PC-9 (cell line): ENCODE measurements at regions not wholly inside any gene's neighbourhood (a gene's known extent, or its start where the extent isn't known, plus 50 kb on each side); places are given as distances from the start of the nearest gene placed in this dataset.

Source experiments
- BruUV-seq: library from RNA; stranded (reverse); fragments of 400-500 nt; replicated peaks from 2 replicates; lab custom pipeline; 2021; lab: Mats Ljungman, UMichigan
- CTCF ChIA-PET: fragments of 300-600 bp; sonication (Branson Sonifier 250); formaldehyde crosslinking; loops from one replicate; lab custom pipeline; 2022; ENCODE audit warnings: antibody characterized with exemption; lab: Charles Lee
- POLR2A ChIA-PET: fragments of 300-600 bp; sonication (Branson Sonifier 250); formaldehyde crosslinking; loops from one replicate; lab custom pipeline; 2022; ENCODE audit warnings: antibody characterized with exemption; ENCODE audit not compliant: unreplicated experiment; lab: Charles Lee
- DNase-seq, 2 experiments: peaks; one replicate each; pipeline versions ENCODE4 v3.0.0 to v3.0.0-alpha.2; 2015 to 2022; ENCODE audit warnings: mixed read lengths in 1 of 2
- H2AFZ ChIP-seq: fragments of 200-600 bp; sonication (generic); 2 replicates; pipeline ENCODE4 v1.8.1; 2017; ENCODE audit warnings: antibody characterized with exemption
- H3F3A ChIP-seq: fragments of 200-600 bp; sonication (generic); 2 replicates; pipeline ENCODE4 v1.8.1; 2017; ENCODE audit warnings: antibody characterized with exemption, mild to moderate bottlenecking, low read depth; ENCODE audit not compliant: insufficient read depth
- H3K27ac ChIP-seq: fragments of 200-600 bp; sonication (generic); 2 replicates; pipeline ENCODE4 v1.6.1; 2016; ENCODE audit warnings: mixed run types
- H3K27me3 ChIP-seq: fragments of 200-600 bp; sonication (generic); 2 replicates; pipeline ENCODE4 v1.6.1; 2016; ENCODE audit warnings: low read depth, mixed run types; ENCODE audit not compliant: insufficient read depth
- H3K36me3 ChIP-seq: fragments of 200-600 bp; sonication (generic); 2 replicates; pipeline ENCODE4 v1.6.1; 2016; ENCODE audit warnings: low read depth, mixed run types
- H3K4me1 ChIP-seq: fragments of 200-600 bp; sonication (generic); replicated peaks from 2 replicates; pipeline ENCODE4 v1.6.1; 2016; ENCODE audit warnings: mixed run types; ENCODE audit not compliant: insufficient read depth
- H3K4me2 ChIP-seq: fragments of 200-600 bp; sonication (generic); 2 replicates; pipeline ENCODE4 v1.6.1; 2017; ENCODE audit warnings: mixed run types
- H3K4me3 ChIP-seq: fragments of 200-600 bp; sonication (generic); 2 replicates; pipeline ENCODE4 v1.6.1; 2016; ENCODE audit warnings: mixed run types
- H3K79me2 ChIP-seq: fragments of 200-600 bp; sonication (generic); 2 replicates; pipeline ENCODE4 v1.6.1; 2017; ENCODE audit warnings: low read depth, mixed run types
- H3K9me2 ChIP-seq: fragments of 200-600 bp; sonication (generic); 2 replicates; pipeline ENCODE4 v1.8.1; 2017; ENCODE audit warnings: mild to moderate bottlenecking; ENCODE audit not compliant: insufficient read depth
- H3K9me3 ChIP-seq: fragments of 200-600 bp; sonication (generic); 2 replicates; pipeline ENCODE4 v1.8.1; 2016; ENCODE audit warnings: low read depth; ENCODE audit not compliant: insufficient read depth
- H4K20me1 ChIP-seq: fragments of 200-600 bp; sonication (generic); 2 replicates; pipeline ENCODE4 v1.8.1; 2017; ENCODE audit not compliant: insufficient read depth
- EZH2 ChIP-seq: fragments of 200-600 bp; sonication (generic); IDR thresholded peaks from 2 replicates; pipeline ENCODE4 v1.8.0; 2017; ENCODE audit warnings: antibody characterized with exemption, low read depth
- intact Hi-C: fragments of 100-400 bp; cut with micrococcal nuclease; formaldehyde crosslinking; loops from one replicate; pipeline ENCODE4 v1.10.0; 2022; ENCODE audit not compliant: unreplicated experiment
- TF ChIP-seq, protein P1 (sequence below): fragments of 200-600 bp; sonication (generic); conservative IDR thresholded peaks from 2 replicates; pipeline ENCODE4 v1.6.1; 2017; ENCODE audit warnings: mixed run types, antibody characterized with exemption, mild to moderate bottlenecking, moderate library complexity

DNA sequence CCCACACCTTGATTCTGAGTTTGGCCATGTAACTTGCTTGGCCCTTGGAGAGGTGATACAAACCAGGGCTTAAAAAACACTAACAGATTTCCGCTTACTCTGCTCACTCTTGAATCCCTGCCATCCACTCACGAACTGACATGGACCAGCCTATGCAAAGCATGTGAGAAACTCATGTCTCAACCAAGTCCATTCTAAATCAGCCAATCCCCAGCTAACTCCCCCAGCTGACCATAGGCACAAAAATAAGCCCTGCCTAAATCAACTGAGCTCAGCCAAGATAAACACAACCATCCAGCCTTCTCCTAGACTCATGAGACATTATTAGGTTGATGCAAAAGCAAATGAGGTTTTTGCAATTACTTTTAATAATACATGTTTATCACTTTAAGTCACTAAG lies 353.9 kb upstream of the TBX3 start:
- Histone ChIP-seq H3K9me2 (no peaks in the 10 kb centered on the region), H3K9me3 (0 out of 2 replicates have a peak, but pooled peaks cover 3% of the 10 kb centered on the region), H4K20me1 (no peaks in the 10 kb centered on the region), H2AFZ (no peak overlapping the region), H3K4me3 (no peak overlapping the region), H3F3A (no peaks in the 10 kb centered on the region), H3K4me2 (no peak overlapping the region), H3K27me3 (peaks cover 16% of the 10 kb centered on the region; the same call in 1 of the 2 replicates), H3K79me2 (no peaks in the 10 kb centered on the region), H3K36me3 (no peaks in the 10 kb centered on the region), H3K27ac (no peak overlapping the region), H3K4me1 (no peaks in the 10 kb centered on the region)
- CTCF ChIA-PET, result no interaction called here
- intact Hi-C loops, result no loop called here
- TF ChIP-seq, protein P1, sequence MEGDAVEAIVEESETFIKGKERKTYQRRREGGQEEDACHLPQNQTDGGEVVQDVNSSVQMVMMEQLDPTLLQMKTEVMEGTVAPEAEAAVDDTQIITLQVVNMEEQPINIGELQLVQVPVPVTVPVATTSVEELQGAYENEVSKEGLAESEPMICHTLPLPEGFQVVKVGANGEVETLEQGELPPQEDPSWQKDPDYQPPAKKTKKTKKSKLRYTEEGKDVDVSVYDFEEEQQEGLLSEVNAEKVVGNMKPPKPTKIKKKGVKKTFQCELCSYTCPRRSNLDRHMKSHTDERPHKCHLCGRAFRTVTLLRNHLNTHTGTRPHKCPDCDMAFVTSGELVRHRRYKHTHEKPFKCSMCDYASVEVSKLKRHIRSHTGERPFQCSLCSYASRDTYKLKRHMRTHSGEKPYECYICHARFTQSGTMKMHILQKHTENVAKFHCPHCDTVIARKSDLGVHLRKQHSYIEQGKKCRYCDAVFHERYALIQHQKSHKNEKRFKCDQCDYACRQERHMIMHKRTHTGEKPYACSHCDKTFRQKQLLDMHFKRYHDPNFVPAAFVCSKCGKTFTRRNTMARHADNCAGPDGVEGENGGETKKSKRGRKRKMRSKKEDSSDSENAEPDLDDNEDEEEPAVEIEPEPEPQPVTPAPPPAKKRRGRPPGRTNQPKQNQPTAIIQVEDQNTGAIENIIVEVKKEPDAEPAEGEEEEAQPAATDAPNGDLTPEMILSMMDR, result no peak
- TF ChIP-seq EZH2, result no peak
- no TSS peak for BruUV-seq
- POLR2A ChIA-PET, result no interaction called here
- DNase-seq, result no peak

DNA sequence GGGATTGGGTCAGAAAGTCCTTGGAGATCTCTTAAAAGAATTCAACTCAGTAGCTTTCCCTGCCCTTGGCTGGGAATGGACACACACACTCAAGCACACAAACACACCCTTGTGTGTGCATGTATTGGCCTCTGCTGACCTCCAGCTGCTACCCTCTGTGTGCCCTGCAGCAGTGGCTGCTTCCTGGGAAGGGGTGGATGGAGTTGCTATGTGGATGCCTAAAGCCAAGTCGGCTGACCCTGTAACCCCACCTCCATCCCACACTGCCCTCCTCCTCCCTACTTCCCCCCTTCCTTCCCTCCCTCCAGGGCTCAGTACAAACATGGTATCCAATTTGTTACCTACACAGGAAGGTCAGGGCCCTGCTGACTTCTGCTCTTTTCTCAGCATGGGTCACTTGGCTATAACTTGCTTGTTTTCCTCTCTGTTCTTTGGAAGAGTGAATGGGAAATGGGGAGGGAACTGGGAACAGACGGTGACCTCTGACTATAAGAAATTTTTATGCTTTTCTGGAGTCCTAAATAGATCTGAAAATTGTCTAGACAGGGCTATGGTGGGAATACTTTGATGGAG lies 351.6 kb upstream of the TBX3 start:
- Histone ChIP-seq H3K4me3 (no peak overlapping the region), H3K27ac (no peak overlapping the region), H3K4me1 (no peaks in the 10 kb centered on the region), H2AFZ (no peak overlapping the region), H3K9me3 (0 out of 2 replicates have a peak, but pooled peaks cover 3% of the 10 kb centered on the region), H3K79me2 (no peaks in the 10 kb centered on the region), H3K27me3 (peaks cover 12% of the 10 kb centered on the region; the same call in 1 of the 2 replicates), H3K4me2 (no peak overlapping the region), H3K9me2 (no peaks in the 10 kb centered on the region), H4K20me1 (no peaks in the 10 kb centered on the region), H3K36me3 (no peaks in the 10 kb centered on the region), H3F3A (no peaks in the 10 kb centered on the region)
- TF ChIP-seq EZH2, result no peak
- intact Hi-C loops, result no loop called here
- POLR2A ChIA-PET, result no interaction called here
- CTCF ChIA-PET, result no interaction called here
- DNase-seq, result no peak
- no TSS peak for BruUV-seq

DNA sequence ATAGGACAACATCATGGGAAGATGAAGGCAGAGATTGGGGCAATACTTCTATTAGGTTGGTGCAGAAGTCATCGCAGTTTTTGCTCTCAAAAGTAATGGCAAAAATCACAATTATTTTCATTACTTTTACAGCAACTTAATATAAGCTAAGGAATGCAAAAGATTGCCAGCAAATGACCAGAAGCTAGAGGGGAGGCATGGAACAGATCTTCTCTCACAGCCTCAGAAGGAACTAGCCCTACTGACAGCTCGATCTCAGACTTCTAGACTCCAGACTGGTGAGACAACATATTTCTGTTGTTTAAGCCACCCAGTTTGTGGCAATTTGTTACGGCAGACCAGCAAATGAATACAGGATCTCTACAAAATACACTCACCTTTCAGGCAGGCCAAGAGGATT lies 348.5 kb upstream of the TBX3 start:
- Histone ChIP-seq H3K36me3 (no peaks in the 10 kb centered on the region), H3K4me3 (no peak overlapping the region), H4K20me1 (no peaks in the 10 kb centered on the region), H3K9me3 (0 out of 2 replicates have a peak, but pooled peaks cover 3% of the 10 kb centered on the region), H3F3A (no peaks in the 10 kb centered on the region), H3K4me2 (no peak overlapping the region), H3K27ac (no peak overlapping the region), H3K79me2 (no peaks in the 10 kb centered on the region), H2AFZ (no peak overlapping the region), H3K4me1 (no peaks in the 10 kb centered on the region), H3K27me3 (0 out of 2 replicates have a peak, but pooled peaks cover 10% of the 10 kb centered on the region), H3K9me2 (no peaks in the 10 kb centered on the region)
- ChIA-PET POLR2A (no interaction called here), CTCF (no interaction called here)
- no TSS peak for BruUV-seq
- TF ChIP-seq EZH2, result no peak
- intact Hi-C loops, result no loop called here
- DNase-seq, result no peak

DNA sequence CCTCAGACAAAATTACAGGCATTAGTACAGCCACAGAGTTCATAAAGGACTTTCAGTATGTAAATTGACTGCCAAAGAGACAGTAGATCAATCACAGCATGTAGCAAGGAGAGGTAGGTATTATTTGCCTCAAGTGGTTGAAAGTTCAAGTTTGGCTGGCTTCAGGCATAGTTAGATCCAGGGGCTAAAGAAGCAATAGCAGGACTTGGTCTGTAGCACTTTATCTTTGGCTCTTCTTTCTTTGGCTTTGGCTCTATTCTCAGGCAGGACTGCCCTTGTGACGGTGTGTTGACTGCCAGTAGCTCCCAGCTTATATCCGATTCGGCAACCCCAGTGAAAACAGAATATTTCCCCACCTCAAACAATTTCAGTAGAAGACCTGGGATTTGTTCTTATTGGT lies 346.0 kb upstream of the TBX3 start:
- DNase-seq, result no peak
- no peak overlapping the region for H3K27ac ChIP-seq
- H3F3A ChIP-seq, result no peaks in the 10 kb centered on the region
- H3K36me3 ChIP-seq, result no peaks in the 10 kb centered on the region
- no peaks in the 10 kb centered on the region for H3K4me1 ChIP-seq
- H2AFZ ChIP-seq, result no peak overlapping the region
- H3K79me2 ChIP-seq, result no peaks in the 10 kb centered on the region
- no peaks in the 10 kb centered on the region for H4K20me1 ChIP-seq
- no peak for TF ChIP-seq EZH2
- TF ChIP-seq, protein P1, result no peak
- H3K4me3 ChIP-seq, result no peak overlapping the region
- H3K9me2 ChIP-seq, result no peaks in the 10 kb centered on the region
- POLR2A ChIA-PET, result no interaction called here
- H3K4me2 ChIP-seq, result no peak overlapping the region
- CTCF ChIA-PET, result no interaction called here
- BruUV-seq, result no TSS peak
- intact Hi-C loops, result no loop called here
- no peaks in the 10 kb centered on the region for H3K9me3 ChIP-seq
- H3K27me3 ChIP-seq, result 0 out of 2 replicates have a peak, but pooled peaks cover 10% of the 10 kb centered on the region
